Activated naive CD4-positive, alpha-beta T cell treated with anti-CD3 and anti-CD28 coated beads, Interleukin-2, amount 50 U/mL, for 72 hours (primary cell): ENCODE measurements at regions not wholly inside any gene's neighbourhood (a gene's known extent, or its start where the extent isn't known, plus 50 kb on each side); places are given as distances from the start of the nearest gene placed in this dataset.
"Not testable (repeated sequence)": the region's sequence is repeated elsewhere in the genome, so short reads cannot be mapped to it uniquely, and the experiment has no call there.

Experiments
- ATAC-seq, 2 donors: fragments of 150-1000 bp; cut with Tn5 transposase; 2 replicates each; pipeline ENCODE4 v1.10.0; 2021; ENCODE audit warnings: mild to moderate bottlenecking in 2 of 2, moderate library complexity in 2 of 2
- DNase-seq, 2 donors: peaks; one replicate each; pipeline ENCODE4 v3.0.0; 2021 to 2022; ENCODE audit warnings: low spot score in 2 of 2
- H3K27ac Mint-ChIP-seq, 2 donors: one replicate each; pipeline ENCODE4 v1.8.0; 2022; ENCODE audit warnings: mild to moderate bottlenecking in 2 of 2, mixed read lengths in 2 of 2
- H3K36me3 Mint-ChIP-seq, 2 donors: one replicate each; pipeline ENCODE4 v1.8.0; 2022; ENCODE audit warnings: mixed read lengths in 2 of 2
- H3K9me3 Mint-ChIP-seq, 2 donors: one replicate each; pipeline ENCODE4 v1.8.0; 2022; ENCODE audit warnings: mixed read lengths in 2 of 2

DNA sequence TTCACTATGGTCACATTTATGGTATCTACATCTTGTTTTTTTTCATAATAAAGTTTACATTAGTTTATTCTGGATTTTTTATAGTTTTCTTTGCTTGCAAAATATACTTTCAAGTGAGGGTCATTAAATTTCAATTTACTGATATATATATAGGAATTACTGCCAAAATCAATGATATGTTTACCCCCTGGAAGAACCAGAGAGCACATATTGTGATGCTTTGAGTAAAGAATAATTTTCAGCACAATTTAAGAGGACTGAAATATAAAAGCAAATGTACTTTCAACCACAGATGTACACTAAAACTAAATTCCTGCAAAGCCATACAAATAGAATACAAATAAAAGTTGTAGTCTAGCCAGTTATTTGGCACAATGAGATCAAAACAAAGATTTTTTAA, 242.2 kb upstream of the PCDH18 start:
- no peak overlapping the region for H3K27ac Mint-ChIP-seq
- ATAC-seq, result no peak
- no peaks in the 10 kb centered on the region for H3K36me3 Mint-ChIP-seq
- H3K9me3 Mint-ChIP-seq, result peaks cover 8 to 13% of the 10 kb centered on the region in 2 donors
- DNase-seq, result no peak

DNA sequence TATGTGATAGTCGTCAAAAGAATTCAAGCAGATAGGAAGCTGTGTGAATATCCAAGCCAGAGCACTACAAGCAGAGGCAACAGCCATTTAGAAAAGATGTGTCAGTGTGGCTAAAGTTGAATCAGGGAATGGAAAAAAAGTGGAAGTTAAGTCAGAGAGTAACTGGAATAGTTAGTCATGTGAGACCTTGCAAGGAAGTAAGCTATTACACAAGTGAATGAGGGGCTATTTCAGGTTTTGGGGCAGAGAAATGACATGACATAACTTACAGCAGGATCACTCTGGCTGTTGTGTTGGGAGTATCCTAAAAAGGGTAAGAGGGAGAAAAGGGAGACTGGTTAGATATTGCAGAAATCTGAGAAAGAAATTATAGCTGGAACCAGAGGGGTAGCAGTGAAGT, 236.6 kb upstream of the PCDH18 start:
- ATAC-seq (no peak), DNase-seq (no peak)
- Mint-ChIP-seq H3K36me3 (no peaks in the 10 kb centered on the region), H3K9me3 (peaks cover 14 to 19% of the 10 kb centered on the region in 2 donors), H3K27ac (peak overlapping the region in 1 of 2 donors; percentile 6)

DNA sequence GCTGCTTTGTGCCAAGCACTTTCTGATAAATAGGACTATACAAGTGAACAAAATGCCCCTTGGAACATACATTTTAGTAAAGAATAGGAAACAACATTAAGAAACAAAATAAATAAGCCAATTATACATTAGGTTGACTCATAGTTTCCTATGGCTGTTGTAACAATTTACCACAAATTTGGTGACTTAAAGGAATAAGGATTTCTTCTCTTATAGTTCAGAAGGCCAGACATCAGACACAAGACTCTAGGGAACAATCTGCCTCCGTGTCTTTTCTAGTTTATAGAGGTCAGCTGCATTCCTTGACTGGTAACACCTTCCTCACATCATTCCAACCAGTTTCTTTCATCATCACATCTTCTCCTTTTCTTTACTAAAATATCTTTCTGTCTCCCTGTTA, 235.9 kb upstream of the PCDH18 start:
- ATAC-seq (no peak), DNase-seq (no peak)
- no peak overlapping the region for H3K27ac Mint-ChIP-seq
- H3K9me3 Mint-ChIP-seq, result peaks cover 14 to 19% of the 10 kb centered on the region in 2 donors
- no peaks in the 10 kb centered on the region for H3K36me3 Mint-ChIP-seq

DNA sequence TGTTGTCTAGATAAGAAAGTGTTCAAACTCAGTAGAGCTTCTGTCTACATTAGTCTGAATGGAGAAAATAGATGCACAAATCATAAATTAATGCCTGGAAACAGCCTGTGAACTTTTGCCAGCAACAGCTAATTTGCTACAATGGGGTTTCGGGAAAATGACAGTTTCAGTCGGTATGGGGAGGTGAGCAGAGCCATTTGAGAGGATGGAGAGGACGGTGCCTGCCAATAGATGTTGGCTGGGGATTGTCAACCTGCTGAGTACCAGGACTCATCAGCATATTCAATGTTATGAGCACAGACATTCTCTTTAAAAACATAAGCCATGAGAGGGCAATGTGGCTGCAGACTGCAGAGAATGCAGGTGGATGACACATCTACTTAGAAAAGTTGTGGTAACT, 230.3 kb upstream of the PCDH18 start:
- ATAC-seq (no peak), DNase-seq (no peak)
- Mint-ChIP-seq H3K27ac (no peak overlapping the region), H3K36me3 (no peaks in the 10 kb centered on the region), H3K9me3 (peaks cover 9 to 13% of the 10 kb centered on the region in 2 donors)

DNA sequence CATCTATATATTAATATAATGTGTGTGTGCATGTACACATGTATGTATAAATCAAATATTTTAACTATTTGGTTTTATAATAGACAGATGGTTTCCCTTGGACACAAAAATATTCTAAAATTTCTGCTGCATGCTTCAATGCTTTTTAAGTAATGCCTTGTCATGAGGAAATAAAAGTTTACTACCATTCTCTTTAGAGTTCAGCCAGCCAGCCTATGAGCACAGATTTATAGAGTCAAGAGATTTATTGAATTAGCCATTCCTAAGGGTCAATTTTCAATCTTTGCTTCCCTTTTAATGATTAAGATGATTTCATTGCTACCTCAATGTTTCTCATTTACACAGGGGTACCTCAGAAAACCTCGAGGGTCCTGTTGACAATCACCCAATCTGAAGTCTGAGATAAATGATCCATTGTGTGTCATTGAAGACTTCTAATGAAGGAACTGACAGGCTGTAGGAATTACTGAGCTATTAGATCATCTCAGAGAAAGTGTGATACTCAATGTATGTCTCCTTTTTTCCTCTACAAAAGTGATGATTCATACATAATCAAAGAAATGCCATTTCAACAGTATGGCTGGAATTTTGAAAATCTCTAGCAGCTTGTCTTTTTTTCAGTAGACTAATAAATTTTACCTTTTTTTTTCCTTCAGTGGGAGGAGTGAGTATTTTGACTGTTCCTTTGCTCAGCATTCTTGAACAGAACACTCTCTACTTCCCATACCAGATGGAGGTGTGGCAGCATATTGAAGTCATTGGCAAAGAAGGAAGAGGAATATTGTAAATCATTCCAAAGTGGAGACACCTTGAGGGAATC, 222.6 kb upstream of the PCDH18 start:
- Mint-ChIP-seq H3K9me3 (peaks cover 3 to 18% of the 10 kb centered on the region in 2 donors), H3K27ac (no peak overlapping the region), H3K36me3 (no peaks in the 10 kb centered on the region)
- no peak for DNase-seq
- ATAC-seq, result no peak

DNA sequence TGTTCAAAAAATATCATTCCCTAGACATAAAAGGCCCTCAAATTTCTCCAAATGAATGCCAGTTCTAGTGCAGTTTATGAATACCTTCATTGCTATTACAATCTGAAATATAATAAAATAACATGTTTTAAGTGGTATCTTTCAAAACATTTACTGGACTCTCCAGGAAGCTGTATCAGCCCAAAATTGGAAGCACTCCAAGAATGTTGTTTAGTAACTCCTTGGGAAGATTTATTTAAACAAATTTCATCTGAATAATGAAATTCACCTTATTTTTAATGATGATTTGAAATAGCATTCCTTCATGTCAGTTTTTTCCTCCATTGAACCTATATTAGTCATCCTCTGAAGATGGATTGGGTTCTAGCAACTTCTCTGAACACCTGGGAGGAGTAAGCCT, 217.2 kb upstream of the PCDH18 start:
- DNase-seq (no peak), ATAC-seq (no peak)
- H3K36me3 Mint-ChIP-seq, result no peaks in the 10 kb centered on the region
- H3K27ac Mint-ChIP-seq, result no peak overlapping the region
- peaks cover 13 to 21% of the 10 kb centered on the region in 2 donors for H3K9me3 Mint-ChIP-seq

DNA sequence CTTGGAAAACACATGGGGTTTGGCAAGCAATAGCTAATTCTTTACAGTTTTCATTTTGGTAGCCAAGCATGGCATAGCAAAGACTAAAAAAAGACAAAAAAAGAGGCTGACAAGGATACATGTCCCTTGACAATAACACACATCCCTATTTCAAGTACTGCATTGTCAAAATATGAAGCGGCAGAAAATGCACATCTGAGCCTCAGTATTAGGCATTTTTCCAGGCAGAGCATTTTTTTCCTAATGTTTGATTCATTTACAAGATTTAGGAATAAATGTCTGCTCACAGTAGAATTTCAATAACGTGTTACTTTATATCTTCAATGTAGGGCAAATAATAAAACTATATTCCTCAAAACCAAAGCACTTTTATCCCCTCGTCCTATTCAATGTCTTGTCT, 216.3 kb upstream of the PCDH18 start:
- H3K27ac Mint-ChIP-seq, result no peak overlapping the region
- peaks cover 15 to 25% of the 10 kb centered on the region in 2 donors for H3K9me3 Mint-ChIP-seq
- ATAC-seq, result no peak
- DNase-seq, result no peak
- H3K36me3 Mint-ChIP-seq, result no peaks in the 10 kb centered on the region

DNA sequence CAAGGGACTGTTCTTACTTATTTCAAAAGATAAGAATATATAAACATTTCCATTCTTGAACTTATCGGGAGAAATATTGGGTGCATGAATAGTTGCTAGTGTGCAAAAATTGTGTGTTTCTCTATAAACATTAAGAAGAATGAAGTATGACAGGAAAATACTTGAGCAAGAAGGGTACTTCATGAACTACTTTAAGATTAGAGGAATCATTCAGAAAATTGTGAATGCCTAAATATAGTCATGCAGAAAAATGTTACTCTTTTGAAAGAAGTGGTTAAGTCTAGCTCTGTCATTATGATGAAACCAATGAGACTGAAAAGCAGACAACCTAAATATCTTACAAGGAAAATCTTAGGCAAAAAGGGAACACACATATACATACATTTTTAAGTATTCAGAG, 207.8 kb upstream of the PCDH18 start:
- ATAC-seq, result no peak

DNA sequence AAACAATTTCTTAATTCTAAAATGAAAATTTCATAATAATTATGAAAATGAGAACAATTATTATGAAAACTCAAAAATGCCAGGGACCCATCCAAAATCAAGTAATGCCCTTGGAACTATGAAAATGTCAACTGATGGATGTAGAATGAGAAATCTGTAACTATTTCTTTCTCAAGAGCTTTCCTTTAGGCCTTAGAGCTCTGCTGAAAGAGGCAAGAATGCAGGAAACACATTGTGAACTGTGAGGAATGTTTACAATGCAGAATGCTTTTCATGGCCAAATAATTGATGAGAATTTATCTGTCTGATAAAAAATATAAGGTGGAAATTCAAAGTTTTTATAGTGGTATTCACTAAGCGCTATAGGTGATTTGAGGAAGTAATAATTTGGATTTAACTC, 207.1 kb upstream of the PCDH18 start:
- H3K27ac Mint-ChIP-seq, result no peak overlapping the region
- ATAC-seq (no peak), DNase-seq (no peak)
- no peaks in the 10 kb centered on the region for H3K36me3 Mint-ChIP-seq
- peaks cover 1 to 8% of the 10 kb centered on the region in 2 donors for H3K9me3 Mint-ChIP-seq

More for the DNA sequence above, 207.8 kb upstream of the PCDH18 start:
- no peaks in the 10 kb centered on the region for H3K36me3 Mint-ChIP-seq
- peaks cover 5 to 9% of the 10 kb centered on the region in 2 donors for H3K9me3 Mint-ChIP-seq
- DNase-seq, result no peak
- H3K27ac Mint-ChIP-seq, result no peak overlapping the region

DNA sequence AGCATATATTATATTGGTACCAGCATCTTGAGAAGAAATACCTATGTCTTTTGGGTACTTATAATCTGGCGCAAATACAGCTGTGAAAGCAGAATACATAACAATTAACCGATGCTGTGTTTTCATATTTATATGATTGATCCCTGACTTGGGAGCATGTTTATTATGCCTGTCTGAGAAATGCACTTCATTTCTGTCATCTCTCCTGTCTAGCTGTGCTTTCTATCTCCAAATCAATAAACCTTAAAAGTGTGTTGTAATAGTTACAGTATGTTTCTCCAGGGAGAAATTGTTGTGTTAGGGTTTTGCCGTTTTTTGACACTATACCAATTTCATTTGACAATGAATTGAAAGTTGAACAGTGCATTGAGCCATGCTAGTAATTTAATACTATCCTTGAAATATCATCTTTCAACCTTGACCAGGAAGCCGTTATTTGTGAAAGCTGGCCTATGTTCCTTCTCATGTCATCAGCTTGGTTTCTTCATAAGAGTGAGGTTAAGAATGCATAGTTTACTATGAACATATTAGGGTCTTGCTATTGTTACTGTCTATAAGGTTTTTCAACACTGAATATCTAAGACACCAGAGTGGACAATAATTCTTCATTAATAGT, 206.2 kb upstream of the PCDH18 start:
- no peak for ATAC-seq
- Mint-ChIP-seq H3K27ac (no peak overlapping the region), H3K36me3 (no peaks in the 10 kb centered on the region), H3K9me3 (peaks cover 0 to 5% of the 10 kb centered on the region in 2 donors)
- no peak for DNase-seq

DNA sequence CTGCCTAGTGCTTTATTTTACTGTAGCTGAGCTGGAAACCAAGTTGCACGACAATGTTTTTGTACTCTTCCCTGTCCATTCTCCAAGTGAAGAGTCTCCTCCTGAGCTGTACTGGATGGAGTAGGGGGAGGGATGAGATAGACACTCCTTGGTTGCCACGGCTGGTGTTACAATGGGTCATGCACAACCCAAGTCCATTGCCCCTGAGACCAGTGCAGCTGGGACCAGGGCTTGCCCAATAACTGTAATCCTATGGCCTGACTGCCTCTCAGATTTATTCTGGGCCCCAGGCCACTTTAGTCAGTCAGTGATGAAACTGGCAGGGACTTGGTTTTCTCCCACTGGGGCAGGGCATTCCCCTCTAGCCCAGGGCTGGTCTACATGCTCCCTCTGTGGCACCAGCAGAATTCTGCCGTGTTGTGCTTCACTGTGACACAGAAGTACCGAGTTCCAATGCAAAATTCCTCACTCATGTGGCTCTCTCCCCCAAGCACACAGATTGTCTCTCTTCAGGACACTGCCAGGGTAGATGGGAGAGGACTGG, 203.3 kb upstream of the PCDH18 start:
- Mint-ChIP-seq H3K36me3 (no peaks in the 10 kb centered on the region), H3K9me3 (peaks cover 11 to 13% of the 10 kb centered on the region in 2 donors), H3K27ac (no peak overlapping the region)
- DNase-seq (no peak), ATAC-seq (no peak)

DNA sequence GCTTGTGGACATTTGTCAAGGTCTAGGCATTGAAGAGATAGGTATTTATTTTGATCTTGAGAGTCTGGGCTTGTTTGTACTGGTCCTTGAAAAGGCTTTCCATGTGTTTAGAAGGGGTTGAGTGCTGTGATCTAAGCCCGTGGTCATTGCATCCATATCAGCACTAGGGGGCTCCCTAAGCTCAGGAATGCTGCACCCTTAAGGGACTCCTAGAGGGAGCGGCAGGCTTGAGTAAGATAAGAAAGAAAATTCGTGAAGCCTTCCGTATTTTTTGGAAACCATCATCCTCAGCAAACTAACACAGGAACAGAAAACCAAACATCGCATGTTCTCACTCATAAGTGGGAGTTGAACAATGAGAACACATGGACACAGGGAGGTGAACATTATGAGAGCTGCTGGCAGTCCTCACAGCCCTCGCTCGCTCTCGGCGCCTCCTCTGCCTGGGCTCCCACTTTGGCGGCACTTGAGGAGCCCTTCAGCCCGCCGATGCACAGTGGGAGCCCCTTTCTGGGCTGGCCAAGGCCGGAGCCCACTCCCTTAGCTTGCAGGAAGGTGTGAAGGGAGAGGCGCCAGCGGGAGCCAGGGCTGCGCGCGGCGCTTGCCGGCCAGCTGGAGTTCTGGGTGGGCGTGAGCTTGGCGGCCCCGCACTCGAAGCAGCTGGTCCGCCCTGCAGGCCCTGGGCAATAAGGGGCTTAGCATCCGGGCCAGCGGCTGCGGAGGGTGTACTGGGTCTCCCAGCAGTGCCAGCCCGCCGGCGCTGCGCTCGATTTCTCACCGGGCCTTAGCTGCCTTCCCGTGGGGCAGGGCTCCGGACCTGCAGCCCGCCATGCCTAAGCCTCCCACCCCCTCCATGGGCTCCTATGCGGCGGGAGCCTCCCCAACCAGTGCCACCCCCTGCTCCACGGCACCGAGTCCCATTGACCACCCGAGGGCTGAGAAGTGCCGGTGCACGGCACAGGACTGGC, 201.2 kb upstream of the PCDH18 start:
- not testable (repeated sequence) for H3K36me3 Mint-ChIP-seq, DNase-seq, H3K27ac Mint-ChIP-seq
- peaks cover 11 to 17% of the 10 kb centered on the region in 2 donors for H3K9me3 Mint-ChIP-seq
- ATAC-seq, result peak in 1 of 2 donors; percentile 40

DNA sequence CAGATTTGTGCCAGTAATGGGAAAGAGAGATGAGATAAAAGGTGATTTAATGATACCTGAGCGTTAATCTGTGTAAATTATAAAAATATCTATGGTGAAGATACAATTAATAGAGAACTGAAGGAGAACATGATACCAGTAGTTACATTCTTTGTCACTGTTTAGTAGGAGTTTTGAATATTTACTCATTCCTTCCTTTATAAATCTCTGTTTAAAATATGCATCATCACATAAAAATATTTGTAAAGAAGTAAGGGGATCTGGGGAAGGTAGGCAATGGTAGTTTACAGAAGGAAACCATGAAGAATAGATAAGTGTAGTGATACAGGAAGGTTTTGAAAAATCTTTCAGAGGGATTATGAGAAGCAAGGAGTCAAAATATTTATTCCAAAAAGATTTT, 190.6 kb upstream of the PCDH18 start:
- H3K36me3 Mint-ChIP-seq, result no peaks in the 10 kb centered on the region
- DNase-seq (no peak), ATAC-seq (no peak)
- H3K27ac Mint-ChIP-seq, result no peak overlapping the region
- no peaks in the 10 kb centered on the region for H3K9me3 Mint-ChIP-seq

DNA sequence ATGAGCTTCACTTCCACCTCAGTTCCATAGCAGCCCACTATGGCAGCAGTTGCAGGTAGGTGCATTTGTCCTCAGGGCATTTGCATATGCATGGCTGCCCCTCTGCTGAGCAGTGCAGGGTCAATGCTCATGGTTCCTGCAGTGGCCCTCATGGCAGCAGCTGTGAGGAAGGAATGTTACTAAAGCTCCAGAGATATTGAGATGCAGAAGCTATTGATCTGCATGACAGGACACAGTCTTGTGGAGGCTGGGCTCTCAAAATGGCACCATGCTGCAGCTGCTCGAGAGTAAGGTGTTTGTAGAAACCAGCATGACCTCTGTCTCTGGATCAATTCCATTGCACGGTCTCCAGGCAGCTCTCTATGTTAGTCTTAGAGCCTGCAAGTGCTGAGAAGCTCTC, 179.2 kb upstream of the PCDH18 start:
- ATAC-seq (no peak), DNase-seq (no peak)
- Mint-ChIP-seq H3K27ac (no peak overlapping the region), H3K9me3 (peaks cover 10 to 12% of the 10 kb centered on the region in 2 donors), H3K36me3 (no peaks in the 10 kb centered on the region)

DNA sequence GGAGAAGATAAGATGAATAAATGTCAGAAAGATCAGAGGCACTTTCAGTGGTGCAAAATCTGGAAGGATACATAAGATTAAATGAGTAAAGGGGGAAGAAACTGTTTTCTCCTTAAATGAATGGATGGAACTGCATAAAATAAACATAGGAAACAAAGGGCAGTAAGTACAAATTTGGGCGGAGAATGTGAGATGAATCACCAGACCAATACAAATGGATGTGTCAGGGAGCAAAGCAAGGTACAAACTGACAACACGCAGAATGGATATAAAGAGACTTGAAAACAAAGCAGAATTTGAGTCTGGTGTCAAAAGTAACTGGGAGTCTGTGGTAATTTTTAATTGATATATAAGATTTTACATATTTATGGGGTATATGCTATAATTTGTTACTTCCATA, 175.3 kb upstream of the PCDH18 start:
- DNase-seq (no peak), ATAC-seq (no peak)
- no peak overlapping the region for H3K27ac Mint-ChIP-seq
- no peaks in the 10 kb centered on the region for H3K36me3 Mint-ChIP-seq
- H3K9me3 Mint-ChIP-seq, result peaks cover 12 to 14% of the 10 kb centered on the region in 2 donors

DNA sequence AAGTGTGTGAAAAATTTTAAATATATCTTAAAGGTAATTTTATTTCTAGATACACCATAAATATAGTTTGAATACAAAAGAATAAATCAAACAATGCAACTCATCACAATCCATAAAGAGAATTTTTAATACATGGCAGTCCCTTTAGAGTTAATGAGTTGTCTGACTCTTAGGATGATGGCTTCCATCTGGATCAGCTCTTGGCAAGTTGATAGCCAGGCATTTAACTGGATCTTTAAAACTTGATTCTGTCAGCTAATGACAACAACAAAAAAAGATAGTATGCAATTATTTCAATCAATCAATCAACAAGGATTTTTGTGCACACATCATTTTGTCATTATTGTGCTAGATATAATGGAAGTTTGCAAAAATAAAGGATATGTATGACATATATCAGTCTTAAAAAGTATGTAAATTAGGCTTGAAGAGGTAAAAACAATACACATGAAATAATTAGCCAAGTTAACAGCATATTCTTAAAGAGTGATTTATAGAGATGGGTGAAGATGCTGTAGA, 174.9 kb upstream of the PCDH18 start:
- Mint-ChIP-seq H3K27ac (no peak overlapping the region), H3K36me3 (no peaks in the 10 kb centered on the region), H3K9me3 (peaks cover 12 to 14% of the 10 kb centered on the region in 2 donors)
- DNase-seq, result no peak
- no peak for ATAC-seq
